ENCODE measurements at regions not wholly inside any gene's neighbourhood (a gene's known extent, or its start where the extent isn't known, plus 50 kb on each side); places are given as distances from the start of the nearest gene placed in this dataset.

- TF ChIP-seq EZH2 (IDR thresholded peaks at IDR 0.05; ENCODE audit: borderline replicate concordance, low read depth, low read length, poor library complexity, severe bottlenecking) (no peak), CTCF (conservative IDR thresholded peaks at IDR 0.05; ENCODE audit: low read depth, low read length) (no peak)
- CTCF ChIA-PET = no interaction called here
- Histone ChIP-seq H3K4me1 (ENCODE audit: insufficient read depth, low read length, poor library complexity, severe bottlenecking) (peaks cover 4% of the 10 kb centered on the region), H3K36me3 (ENCODE audit: insufficient read depth, low read length, poor library complexity, severe bottlenecking) (no peaks in the 10 kb centered on the region), H3K4me3 (ENCODE audit: low read depth, low read length, poor library complexity, severe bottlenecking) (no peak overlapping the region), H3K27me3 (replicated peaks; ENCODE audit: insufficient read depth, low read depth, low read length, poor library complexity) (no peaks in the 10 kb centered on the region), H3K27ac (ENCODE audit: low read depth, low read length, poor library complexity, severe bottlenecking) (no peak overlapping the region), H3K9me3 (ENCODE audit: low read depth, low read length, poor library complexity, severe bottlenecking) (no peaks in the 10 kb centered on the region)
- BruUV-seq (replicated peaks) = no TSS peak
- DNase-seq (ENCODE audit: low spot score) = no peak
- intact Hi-C loops (cut with micrococcal nuclease; ENCODE audit: unreplicated experiment) = no loop called here
- POLR2A ChIA-PET (ENCODE audit: low non-redundant PET) = no interaction called here
These were observed 191.9 kb upstream of the NUDT6 start for GRCh38 chr4:123114084-123114914.

GRCh38 chr4:123114915-123115756 lies 192.7 kb upstream of the NUDT6 start:
- Histone ChIP-seq H3K4me1 (ENCODE audit: insufficient read depth, low read length, poor library complexity, severe bottlenecking) (peaks cover 1% of the 10 kb centered on the region), H3K9me3 (ENCODE audit: low read depth, low read length, poor library complexity, severe bottlenecking) (no peaks in the 10 kb centered on the region), H3K36me3 (ENCODE audit: insufficient read depth, low read length, poor library complexity, severe bottlenecking) (no peaks in the 10 kb centered on the region), H3K4me3 (ENCODE audit: low read depth, low read length, poor library complexity, severe bottlenecking) (no peak overlapping the region), H3K27ac (ENCODE audit: low read depth, low read length, poor library complexity, severe bottlenecking) (no peak overlapping the region), H3K27me3 (replicated peaks; ENCODE audit: insufficient read depth, low read depth, low read length, poor library complexity) (no peaks in the 10 kb centered on the region)
- no peak for DNase-seq (ENCODE audit: low spot score)
- BruUV-seq (replicated peaks) = no TSS peak
- CTCF ChIA-PET = no interaction called here
- POLR2A ChIA-PET (ENCODE audit: low non-redundant PET) = no interaction called here
- TF ChIP-seq EZH2 (IDR thresholded peaks at IDR 0.05; ENCODE audit: borderline replicate concordance, low read depth, low read length, poor library complexity, severe bottlenecking) = no peak
- TF ChIP-seq CTCF (conservative IDR thresholded peaks at IDR 0.05; ENCODE audit: low read depth, low read length) = no peak
- intact Hi-C loops (cut with micrococcal nuclease; ENCODE audit: unreplicated experiment) = no loop called here

GRCh38 chr4:123116412-123116811 lies 194.0 kb upstream of the NUDT6 start:
- intact Hi-C loops (cut with micrococcal nuclease; ENCODE audit: unreplicated experiment) = no loop called here
- CTCF ChIA-PET = no interaction called here
- H3K4me3 ChIP-seq (ENCODE audit: low read depth, low read length, poor library complexity, severe bottlenecking) = no peak overlapping the region
- BruUV-seq (replicated peaks) = no TSS peak
- TF ChIP-seq CTCF (conservative IDR thresholded peaks at IDR 0.05; ENCODE audit: low read depth, low read length) (no peak), EZH2 (IDR thresholded peaks at IDR 0.05; ENCODE audit: borderline replicate concordance, low read depth, low read length, poor library complexity, severe bottlenecking) (no peak)
- POLR2A ChIA-PET (ENCODE audit: low non-redundant PET) = no interaction called here
- no peaks in the 10 kb centered on the region for H3K9me3 ChIP-seq (ENCODE audit: low read depth, low read length, poor library complexity, severe bottlenecking)
- H3K36me3 ChIP-seq (ENCODE audit: insufficient read depth, low read length, poor library complexity, severe bottlenecking) = no peaks in the 10 kb centered on the region
- no peak for DNase-seq (ENCODE audit: low spot score)
- H3K4me1 ChIP-seq (ENCODE audit: insufficient read depth, low read length, poor library complexity, severe bottlenecking) = no peaks in the 10 kb centered on the region
- H3K27me3 ChIP-seq (replicated peaks; ENCODE audit: insufficient read depth, low read depth, low read length, poor library complexity) = no peaks in the 10 kb centered on the region
- H3K27ac ChIP-seq (ENCODE audit: low read depth, low read length, poor library complexity, severe bottlenecking) = no peak overlapping the region

Data from A673 (cell line).